ENCODE measurements at regions not wholly inside any gene's neighbourhood (a gene's known extent, or its start where the extent isn't known, plus 50 kb on each side); places are given as distances from the start of the nearest gene placed in this dataset.

DNA sequence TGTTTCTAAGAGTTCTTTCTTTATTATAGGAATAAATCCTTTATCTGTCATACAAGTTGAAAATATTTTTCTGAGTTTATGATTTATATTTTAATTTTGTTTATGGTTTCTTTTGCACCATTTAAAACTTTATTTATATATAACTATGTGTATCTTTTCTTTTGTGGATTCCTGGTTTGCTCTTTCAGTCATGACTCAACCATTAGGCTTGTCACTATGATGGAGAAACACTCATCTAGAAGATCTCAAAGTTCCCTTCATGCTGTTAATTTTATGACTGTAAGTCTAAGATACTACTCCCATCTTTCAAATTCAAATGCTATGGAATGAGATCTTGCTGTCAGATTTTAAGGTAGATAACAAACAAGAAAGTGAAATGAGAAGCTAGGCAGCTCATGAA is 199.5 kb downstream of the INHBA start:
- TF ChIP-seq, protein P1, sequence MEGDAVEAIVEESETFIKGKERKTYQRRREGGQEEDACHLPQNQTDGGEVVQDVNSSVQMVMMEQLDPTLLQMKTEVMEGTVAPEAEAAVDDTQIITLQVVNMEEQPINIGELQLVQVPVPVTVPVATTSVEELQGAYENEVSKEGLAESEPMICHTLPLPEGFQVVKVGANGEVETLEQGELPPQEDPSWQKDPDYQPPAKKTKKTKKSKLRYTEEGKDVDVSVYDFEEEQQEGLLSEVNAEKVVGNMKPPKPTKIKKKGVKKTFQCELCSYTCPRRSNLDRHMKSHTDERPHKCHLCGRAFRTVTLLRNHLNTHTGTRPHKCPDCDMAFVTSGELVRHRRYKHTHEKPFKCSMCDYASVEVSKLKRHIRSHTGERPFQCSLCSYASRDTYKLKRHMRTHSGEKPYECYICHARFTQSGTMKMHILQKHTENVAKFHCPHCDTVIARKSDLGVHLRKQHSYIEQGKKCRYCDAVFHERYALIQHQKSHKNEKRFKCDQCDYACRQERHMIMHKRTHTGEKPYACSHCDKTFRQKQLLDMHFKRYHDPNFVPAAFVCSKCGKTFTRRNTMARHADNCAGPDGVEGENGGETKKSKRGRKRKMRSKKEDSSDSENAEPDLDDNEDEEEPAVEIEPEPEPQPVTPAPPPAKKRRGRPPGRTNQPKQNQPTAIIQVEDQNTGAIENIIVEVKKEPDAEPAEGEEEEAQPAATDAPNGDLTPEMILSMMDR (conservative IDR thresholded peaks at IDR 0.05; ENCODE audit: low read depth), result no peak
- H3K27ac ChIP-seq, result no peak overlapping the region
- ChIA-PET CTCF (interaction anchor here (0.7 kb wide), 1 partner anchor 844 kb away, joined by 4 read pairs; no protein-coding TSS in a partner anchor), POLR2A (ENCODE audit: low non-redundant PET) (no interaction called here)
- DNase-seq (ENCODE audit: low spot score), result no peak

DNA sequence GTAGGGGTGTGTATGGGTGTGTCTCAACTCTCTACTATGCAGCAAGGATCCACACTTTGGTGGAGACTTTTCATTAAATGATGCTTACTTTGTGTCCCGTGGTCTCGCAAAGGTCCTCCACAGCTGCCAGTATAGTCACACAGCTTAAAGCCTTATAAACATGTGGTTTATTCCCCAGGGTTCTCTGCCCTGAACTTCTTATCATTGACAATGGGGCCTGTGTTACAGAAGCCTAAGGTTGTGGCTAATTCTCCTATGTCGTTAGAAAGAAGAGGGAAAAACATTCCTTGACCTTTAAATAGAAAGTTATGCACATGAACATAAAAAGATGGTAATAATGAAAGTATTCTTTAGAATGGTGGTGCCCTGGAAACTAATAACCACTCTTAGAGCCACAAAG is 201.4 kb downstream of the INHBA start:
- TF ChIP-seq, protein P1 (conservative IDR thresholded peaks at IDR 0.05; ENCODE audit: low read depth), result no peak
- ChIA-PET POLR2A (ENCODE audit: low non-redundant PET) (no interaction called here), CTCF (interaction anchor here (0.8 kb wide), 1 partner anchor 26 kb away, joined by 3 read pairs; no protein-coding TSS in a partner anchor)
- DNase-seq (ENCODE audit: low spot score), result no peak
- H3K27ac ChIP-seq, result no peak overlapping the region

DNA sequence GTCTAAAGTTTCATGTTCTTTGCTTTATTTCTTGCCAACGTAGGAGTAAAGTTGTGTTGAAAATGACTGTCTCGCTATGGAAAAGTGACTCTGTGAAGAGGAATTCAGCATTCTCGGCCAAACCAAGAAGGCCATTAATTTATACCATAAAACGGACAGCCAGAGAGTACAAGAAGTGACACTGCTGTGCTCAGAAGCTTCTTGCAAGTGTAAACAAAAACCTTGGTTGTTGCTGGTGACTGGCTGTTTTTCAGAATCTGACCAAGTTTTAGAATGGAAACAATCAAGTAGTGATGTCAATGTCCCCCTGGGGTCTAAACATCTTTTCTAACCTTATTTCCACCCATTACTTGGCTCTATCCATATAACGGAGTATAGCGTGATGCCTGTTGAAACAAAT is 201.9 kb downstream of the INHBA start:
- no peak for DNase-seq (ENCODE audit: low spot score)
- ChIA-PET CTCF (interaction anchor here (0.8 kb wide), 1 partner anchor 26 kb away, joined by 3 read pairs; no protein-coding TSS in a partner anchor), POLR2A (ENCODE audit: low non-redundant PET) (no interaction called here)
- no peak overlapping the region for H3K27ac ChIP-seq
- TF ChIP-seq, protein P1 (conservative IDR thresholded peaks at IDR 0.05; ENCODE audit: low read depth), result no peak

DNA sequence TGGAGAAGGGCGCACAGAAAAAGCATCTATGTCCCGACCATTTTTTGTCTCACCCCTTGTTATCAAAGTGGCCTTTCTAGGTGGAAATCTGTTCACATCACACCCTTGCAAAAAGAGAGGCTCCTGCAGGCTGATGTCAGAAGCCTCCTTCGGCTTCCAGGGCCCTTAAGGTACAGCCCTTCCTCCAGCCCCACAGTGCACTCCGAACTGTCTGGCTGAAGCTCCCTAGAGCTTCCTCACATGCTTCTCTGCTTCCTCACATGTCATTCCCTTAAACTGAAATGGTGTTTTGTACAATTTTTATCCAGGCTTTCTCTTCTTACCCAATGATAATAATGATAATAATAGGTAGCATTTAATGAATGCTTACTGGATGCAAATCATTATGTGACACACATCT is 210.3 kb downstream of the INHBA start:
- TF ChIP-seq, protein P1 (conservative IDR thresholded peaks at IDR 0.05; ENCODE audit: low read depth), result no peak

DNA sequence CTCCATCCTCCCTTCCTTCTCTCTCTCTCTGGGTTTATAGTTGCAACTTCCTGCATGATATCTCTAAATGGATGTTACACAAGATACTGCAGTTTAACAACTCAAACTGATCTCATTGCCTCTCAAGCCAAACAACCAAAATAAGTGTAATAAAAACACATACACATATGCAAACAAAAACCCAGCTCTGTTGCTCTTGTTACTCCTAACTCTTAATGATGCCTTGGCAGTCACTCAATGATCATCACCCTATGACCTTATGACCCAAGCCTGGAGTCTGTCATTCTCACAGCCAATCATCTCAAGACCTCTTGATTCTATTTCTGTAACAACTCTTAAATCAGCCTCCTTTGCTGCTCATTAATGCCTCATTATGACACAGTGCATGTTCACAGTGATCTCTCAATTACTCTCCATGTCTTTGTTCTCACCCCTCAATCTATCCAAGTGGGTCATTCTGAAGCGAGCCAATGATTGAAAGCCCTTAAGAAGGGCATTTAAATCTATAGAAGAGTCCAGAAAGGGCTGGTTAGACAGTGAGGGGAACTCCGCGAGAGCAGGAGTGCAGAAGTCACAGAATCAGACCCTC is 210.9 kb downstream of the INHBA start:
- ChIA-PET POLR2A (ENCODE audit: low non-redundant PET) (no interaction called here), CTCF (interaction anchor here (0.6 kb wide), 1 partner anchor 1199 kb away, joined by 3 read pairs; no protein-coding TSS in a partner anchor)
- TF ChIP-seq, protein P1 (conservative IDR thresholded peaks at IDR 0.05; ENCODE audit: low read depth), result no peak
- no peak for DNase-seq (ENCODE audit: low spot score)
- H3K27ac ChIP-seq, result no peak overlapping the region

More for the DNA sequence above, 210.3 kb downstream of the INHBA start:
- ChIA-PET CTCF (interaction anchor here (0.5 kb wide), 1 partner anchor 571 kb away, joined by 4 read pairs; no protein-coding TSS in a partner anchor), POLR2A (ENCODE audit: low non-redundant PET) (no interaction called here)
- no peak for DNase-seq (ENCODE audit: low spot score)
- no peak overlapping the region for H3K27ac ChIP-seq

DNA sequence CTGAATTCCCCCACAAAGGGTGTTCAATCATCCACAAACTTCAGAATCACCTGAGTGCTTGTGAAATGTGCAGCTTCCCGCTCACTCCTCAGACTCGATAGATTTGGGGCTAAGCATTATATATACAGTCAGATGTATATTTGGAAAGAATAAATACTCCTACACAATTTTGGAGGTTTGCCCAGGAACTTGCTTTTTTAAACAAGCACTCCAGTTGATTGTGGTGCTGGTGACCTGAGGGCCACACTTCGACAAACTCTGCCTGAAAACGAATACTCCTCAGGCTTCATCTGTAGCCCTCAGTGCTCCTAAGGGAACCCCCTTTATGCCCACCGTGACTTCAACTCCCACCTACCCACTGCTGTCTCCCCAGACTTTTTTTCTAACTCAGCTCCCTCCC is 211.6 kb downstream of the INHBA start:
- no peak overlapping the region for H3K27ac ChIP-seq
- TF ChIP-seq, protein P1 (conservative IDR thresholded peaks at IDR 0.05; ENCODE audit: low read depth), result no peak
- ChIA-PET CTCF (interaction anchor here (0.6 to 0.8 kb wide), 2 partner anchors 353 to 940 kb away, joined by 3 read pairs; no protein-coding TSS in a partner anchor), POLR2A (ENCODE audit: low non-redundant PET) (no interaction called here)
- no peak for DNase-seq (ENCODE audit: low spot score)
